G401 (cell line): ENCODE measurements at regions not wholly inside any gene's neighbourhood (a gene's known extent, or its start where the extent isn't known, plus 50 kb on each side); places are given as distances from the start of the nearest gene placed in this dataset.

Source experiments
- DNase-seq: peaks from one replicate; pipeline ENCODE4 v3.0.0-alpha.2; 2015; ENCODE audit warnings: low spot score
- in situ Hi-C: cut with HindIII; loops from 2 replicates; pipeline ENCODE4 v1.10.0; 2016; ENCODE audit warnings: low sequenced_read_pairs, mixed read lengths

- in situ Hi-C loops = no loop called here
- no peak for DNase-seq
These were observed 81.4 kb upstream of the THY1 start for GRCh38 chr11:119504371-119504770.

GRCh38 chr11:119501777-119502405 is 78.9 kb upstream of the THY1 start:
- DNase-seq = no peak

GRCh38 chr11:119497717-119498116 is 74.7 kb upstream of the THY1 start:
- in situ Hi-C loops = no loop called here
- no peak for DNase-seq

More at GRCh38 chr11:119501777-119502405, 78.9 kb upstream of the THY1 start:
- in situ Hi-C loops = no loop called here

- DNase-seq = no peak
- in situ Hi-C loops = no loop called here
These were observed 74.0 kb upstream of the THY1 start for GRCh38 chr11:119496997-119497396.

- in situ Hi-C loops = no loop called here
These were observed 73.5 kb upstream of the THY1 start for GRCh38 chr11:119496469-119496868.

GRCh38 chr11:119493712-119494111 is 70.7 kb upstream of the THY1 start:
- in situ Hi-C loops = no loop called here
- peak; percentile 37 for DNase-seq

More at GRCh38 chr11:119496469-119496868, 73.5 kb upstream of the THY1 start:
- DNase-seq = no peak

- peak; percentile 19 for DNase-seq
- in situ Hi-C loops = no loop called here
These were observed 69.0 kb upstream of the THY1 start for GRCh38 chr11:119491753-119492510.

- DNase-seq = no peak
- in situ Hi-C loops = no loop called here
These were observed 67.5 kb upstream of the THY1 start for GRCh38 chr11:119490253-119491006.

- no peak for DNase-seq
- in situ Hi-C loops = no loop called here
These were observed 66.1 kb upstream of the THY1 start for GRCh38 chr11:119489087-119489486.

- in situ Hi-C loops = no loop called here
- no peak for DNase-seq
These were observed 65.5 kb upstream of the THY1 start for GRCh38 chr11:119488256-119488995.

- no peak for DNase-seq
- in situ Hi-C loops = no loop called here
These were observed 63.8 kb upstream of the THY1 start for GRCh38 chr11:119486691-119487259.

GRCh38 chr11:119486016-119486415 is 63.0 kb upstream of the THY1 start:
- in situ Hi-C loops = no loop called here
- DNase-seq = no peak

- in situ Hi-C loops = no loop called here
- DNase-seq = no peak
These were observed 62.0 kb upstream of the THY1 start for GRCh38 chr11:119484741-119485605.

- in situ Hi-C loops = no loop called here
- DNase-seq = no peak
These were observed 61.0 kb upstream of the THY1 start for GRCh38 chr11:119483881-119484371.

GRCh38 chr11:119483341-119483880 is 60.4 kb upstream of the THY1 start:
- in situ Hi-C loops = no loop called here
- no peak for DNase-seq

- no peak for DNase-seq
- in situ Hi-C loops = no loop called here
These were observed 59.6 kb upstream of the THY1 start for GRCh38 chr11:119482521-119483011.

GRCh38 chr11:119481667-119482400 is 58.9 kb upstream of the THY1 start:
- peak; percentile 25 for DNase-seq
- in situ Hi-C loops = no loop called here
